ENCODE measurements at regions not wholly inside any gene's neighbourhood (a gene's known extent, or its start where the extent isn't known, plus 50 kb on each side); places are given as distances from the start of the nearest gene placed in this dataset.
"Not testable (repeated sequence)": the region's sequence is repeated elsewhere in the genome, so short reads cannot be mapped to it uniquely, and the experiment has no call there.

DNA sequence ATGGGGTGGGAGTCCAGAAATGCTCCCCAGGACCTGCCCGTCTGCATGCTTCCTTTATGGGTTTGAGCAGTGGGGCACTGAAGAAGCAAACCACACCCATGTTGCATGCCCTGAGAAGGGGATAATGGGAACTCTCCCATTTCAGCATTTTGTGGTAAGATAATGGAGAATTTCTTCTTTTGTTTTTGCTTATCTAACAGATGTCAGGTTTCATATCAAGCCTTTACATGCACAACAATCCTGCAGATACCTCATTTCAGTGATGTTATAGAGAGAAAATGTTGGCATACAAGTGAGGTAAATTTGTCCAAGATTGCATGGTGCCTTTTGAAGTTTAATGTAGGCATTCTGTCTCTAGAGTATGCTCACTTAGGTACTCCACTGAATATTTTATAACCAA is 177.0 kb downstream of the ALX1 start:
- no peaks in the 10 kb centered on the region for H3K36me3 Mint-ChIP-seq (ENCODE audit: low read depth, unreplicated experiment)
- H3K27me3 Mint-ChIP-seq (ENCODE audit: unreplicated experiment) = no peaks in the 10 kb centered on the region

DNA sequence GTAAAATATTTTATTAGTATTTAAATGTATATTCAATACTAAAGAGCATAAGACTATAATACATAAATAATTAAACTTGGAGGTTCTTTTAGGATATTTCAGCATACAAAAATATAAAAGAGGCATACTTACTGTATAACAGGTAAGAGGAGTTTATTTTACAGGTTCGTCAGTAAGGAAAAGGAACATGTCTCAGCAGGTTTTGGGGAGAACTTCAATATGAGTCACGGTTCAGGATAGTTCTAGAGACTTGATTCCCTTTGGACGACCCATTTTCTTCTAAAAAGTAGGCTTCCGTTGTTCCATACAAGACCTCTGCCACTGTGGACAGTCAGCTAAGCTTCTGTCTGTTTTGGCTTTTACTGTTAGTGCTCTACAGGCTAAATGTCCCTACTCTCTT is 181.1 kb downstream of the ALX1 start:
- peaks cover 3% of the 10 kb centered on the region for H3K27me3 Mint-ChIP-seq (ENCODE audit: unreplicated experiment)
- peaks cover 9% of the 10 kb centered on the region for H3K4me1 Mint-ChIP-seq (ENCODE audit: unreplicated experiment)
- no peak overlapping the region for H3K4me3 Mint-ChIP-seq (ENCODE audit: unreplicated experiment)
- H3K9me3 Mint-ChIP-seq (ENCODE audit: unreplicated experiment) = no peaks in the 10 kb centered on the region
- H3K27ac Mint-ChIP-seq (ENCODE audit: unreplicated experiment) = no peak overlapping the region
- H3K36me3 Mint-ChIP-seq (ENCODE audit: low read depth, unreplicated experiment) = no peaks in the 10 kb centered on the region
- DNase-seq (ENCODE audit: low spot score) = no peak
- TF ChIP-seq, protein P1, sequence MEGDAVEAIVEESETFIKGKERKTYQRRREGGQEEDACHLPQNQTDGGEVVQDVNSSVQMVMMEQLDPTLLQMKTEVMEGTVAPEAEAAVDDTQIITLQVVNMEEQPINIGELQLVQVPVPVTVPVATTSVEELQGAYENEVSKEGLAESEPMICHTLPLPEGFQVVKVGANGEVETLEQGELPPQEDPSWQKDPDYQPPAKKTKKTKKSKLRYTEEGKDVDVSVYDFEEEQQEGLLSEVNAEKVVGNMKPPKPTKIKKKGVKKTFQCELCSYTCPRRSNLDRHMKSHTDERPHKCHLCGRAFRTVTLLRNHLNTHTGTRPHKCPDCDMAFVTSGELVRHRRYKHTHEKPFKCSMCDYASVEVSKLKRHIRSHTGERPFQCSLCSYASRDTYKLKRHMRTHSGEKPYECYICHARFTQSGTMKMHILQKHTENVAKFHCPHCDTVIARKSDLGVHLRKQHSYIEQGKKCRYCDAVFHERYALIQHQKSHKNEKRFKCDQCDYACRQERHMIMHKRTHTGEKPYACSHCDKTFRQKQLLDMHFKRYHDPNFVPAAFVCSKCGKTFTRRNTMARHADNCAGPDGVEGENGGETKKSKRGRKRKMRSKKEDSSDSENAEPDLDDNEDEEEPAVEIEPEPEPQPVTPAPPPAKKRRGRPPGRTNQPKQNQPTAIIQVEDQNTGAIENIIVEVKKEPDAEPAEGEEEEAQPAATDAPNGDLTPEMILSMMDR (IDR thresholded peaks at IDR 0.05; ENCODE audit: unreplicated experiment) = no peak

More for the DNA sequence above, 177.0 kb downstream of the ALX1 start:
- no peak overlapping the region for H3K27ac Mint-ChIP-seq (ENCODE audit: unreplicated experiment)
- H3K4me1 Mint-ChIP-seq (ENCODE audit: unreplicated experiment) = no peaks in the 10 kb centered on the region
- no peak for DNase-seq (ENCODE audit: low spot score)
- H3K4me3 Mint-ChIP-seq (ENCODE audit: unreplicated experiment) = no peak overlapping the region
- TF ChIP-seq, protein P1 (IDR thresholded peaks at IDR 0.05; ENCODE audit: unreplicated experiment) = no peak
- H3K9me3 Mint-ChIP-seq (ENCODE audit: unreplicated experiment) = no peaks in the 10 kb centered on the region

DNA sequence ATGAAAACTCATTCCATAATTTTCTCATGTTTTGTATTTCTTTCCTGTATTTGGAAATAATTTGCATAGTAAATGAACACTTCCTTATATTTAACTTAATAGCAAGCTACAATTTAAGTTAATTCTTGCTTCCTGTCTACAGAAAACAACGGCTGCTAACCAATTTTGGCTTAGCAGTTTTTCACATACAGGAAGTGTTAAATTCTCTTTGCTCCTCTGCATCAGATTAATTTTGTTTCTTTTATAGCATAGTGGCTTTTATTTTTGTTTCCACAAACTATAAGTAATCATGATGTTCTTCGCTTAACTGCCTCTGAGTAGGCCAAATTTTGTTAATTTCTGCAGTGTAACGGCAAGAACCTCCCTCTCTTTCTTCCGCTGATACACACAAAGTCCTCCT is 182.9 kb downstream of the ALX1 start:
- Mint-ChIP-seq H3K27me3 (ENCODE audit: unreplicated experiment) (peaks cover 3% of the 10 kb centered on the region), H3K36me3 (ENCODE audit: low read depth, unreplicated experiment) (no peaks in the 10 kb centered on the region), H3K4me3 (ENCODE audit: unreplicated experiment) (no peak overlapping the region), H3K27ac (ENCODE audit: unreplicated experiment) (no peak overlapping the region), H3K9me3 (ENCODE audit: unreplicated experiment) (no peaks in the 10 kb centered on the region), H3K4me1 (ENCODE audit: unreplicated experiment) (peaks cover 9% of the 10 kb centered on the region)
- no peak for DNase-seq (ENCODE audit: low spot score)
- TF ChIP-seq, protein P1 (IDR thresholded peaks at IDR 0.05; ENCODE audit: unreplicated experiment) = no peak

DNA sequence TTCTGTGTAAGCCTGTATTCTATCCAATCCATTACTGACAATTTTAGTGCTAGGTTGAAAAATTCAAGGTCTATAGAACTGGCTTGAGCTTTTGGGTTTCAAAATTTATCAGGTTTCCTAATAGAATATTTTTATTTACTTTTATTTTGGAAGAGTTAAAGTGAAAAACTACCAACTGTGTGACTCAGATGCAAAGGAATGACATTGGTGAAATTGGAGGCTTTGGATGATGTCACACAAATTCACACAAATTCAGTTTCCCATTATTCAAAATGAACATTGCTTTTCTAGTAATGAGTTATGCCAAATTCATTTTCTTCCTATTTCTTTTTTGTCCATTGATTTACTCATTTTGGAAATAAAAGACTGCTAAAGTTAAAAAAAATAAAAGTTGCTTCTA is 186.9 kb downstream of the ALX1 start:
- H3K4me1 Mint-ChIP-seq (ENCODE audit: unreplicated experiment) = peaks cover 33% of the 10 kb centered on the region
- no peak overlapping the region for H3K4me3 Mint-ChIP-seq (ENCODE audit: unreplicated experiment)
- no peak for DNase-seq (ENCODE audit: low spot score)
- H3K27ac Mint-ChIP-seq (ENCODE audit: unreplicated experiment) = no peak overlapping the region
- H3K27me3 Mint-ChIP-seq (ENCODE audit: unreplicated experiment) = peaks cover 3% of the 10 kb centered on the region
- H3K9me3 Mint-ChIP-seq (ENCODE audit: unreplicated experiment) = no peaks in the 10 kb centered on the region
- H3K36me3 Mint-ChIP-seq (ENCODE audit: low read depth, unreplicated experiment) = no peaks in the 10 kb centered on the region
- TF ChIP-seq, protein P1 (IDR thresholded peaks at IDR 0.05; ENCODE audit: unreplicated experiment) = no peak

DNA sequence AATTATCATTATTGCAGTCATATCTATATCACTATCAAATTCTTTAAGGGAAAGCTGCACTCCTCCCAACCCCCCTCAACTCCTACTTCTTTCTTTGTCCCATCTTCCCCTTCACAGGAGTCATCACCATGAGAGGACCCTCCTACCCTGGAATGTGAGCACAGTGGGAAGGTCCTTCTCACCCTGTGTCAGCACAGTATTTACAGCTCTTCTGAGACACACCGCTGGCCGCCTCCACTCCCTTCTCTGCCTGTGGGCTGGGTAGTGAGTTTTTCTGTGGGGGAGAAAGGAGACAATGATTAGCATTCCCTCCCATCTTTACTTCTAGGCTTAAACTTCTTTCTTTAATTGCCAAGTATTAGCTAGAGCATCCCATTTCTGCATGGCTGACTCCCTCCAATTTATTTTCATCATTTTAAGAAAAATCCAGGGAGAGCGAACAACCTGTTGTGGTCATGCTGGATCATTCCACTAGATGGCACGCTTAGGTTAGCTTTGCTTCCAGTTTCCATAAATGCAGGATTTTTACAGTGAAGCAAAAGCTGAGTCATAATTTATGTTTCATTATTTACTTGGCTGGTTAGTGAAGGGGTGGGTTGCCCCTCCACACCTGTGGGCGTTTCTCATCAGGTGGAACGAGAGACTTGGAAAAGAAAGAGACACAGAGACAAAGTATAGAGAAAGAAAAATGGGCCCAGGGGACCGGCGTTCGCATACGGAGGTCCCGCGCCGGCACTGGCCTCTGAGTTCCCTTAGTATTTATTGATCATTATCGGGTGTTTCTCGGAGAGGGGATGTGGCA is 188.5 kb downstream of the ALX1 start:
- no peaks in the 10 kb centered on the region for H3K36me3 Mint-ChIP-seq (ENCODE audit: low read depth, unreplicated experiment)
- peak overlapping the region; percentile 78 for H3K4me3 Mint-ChIP-seq (ENCODE audit: unreplicated experiment)
- peak overlapping the region; percentile 92 for H3K27ac Mint-ChIP-seq (ENCODE audit: unreplicated experiment)
- H3K9me3 Mint-ChIP-seq (ENCODE audit: unreplicated experiment) = no peaks in the 10 kb centered on the region
- DNase-seq (ENCODE audit: low spot score) = peak; percentile 60
- H3K27me3 Mint-ChIP-seq (ENCODE audit: unreplicated experiment) = peaks cover 3% of the 10 kb centered on the region
- peaks cover 32% of the 10 kb centered on the region for H3K4me1 Mint-ChIP-seq (ENCODE audit: unreplicated experiment)
- TF ChIP-seq, protein P1 (IDR thresholded peaks at IDR 0.05; ENCODE audit: unreplicated experiment) = peak; percentile 76

DNA sequence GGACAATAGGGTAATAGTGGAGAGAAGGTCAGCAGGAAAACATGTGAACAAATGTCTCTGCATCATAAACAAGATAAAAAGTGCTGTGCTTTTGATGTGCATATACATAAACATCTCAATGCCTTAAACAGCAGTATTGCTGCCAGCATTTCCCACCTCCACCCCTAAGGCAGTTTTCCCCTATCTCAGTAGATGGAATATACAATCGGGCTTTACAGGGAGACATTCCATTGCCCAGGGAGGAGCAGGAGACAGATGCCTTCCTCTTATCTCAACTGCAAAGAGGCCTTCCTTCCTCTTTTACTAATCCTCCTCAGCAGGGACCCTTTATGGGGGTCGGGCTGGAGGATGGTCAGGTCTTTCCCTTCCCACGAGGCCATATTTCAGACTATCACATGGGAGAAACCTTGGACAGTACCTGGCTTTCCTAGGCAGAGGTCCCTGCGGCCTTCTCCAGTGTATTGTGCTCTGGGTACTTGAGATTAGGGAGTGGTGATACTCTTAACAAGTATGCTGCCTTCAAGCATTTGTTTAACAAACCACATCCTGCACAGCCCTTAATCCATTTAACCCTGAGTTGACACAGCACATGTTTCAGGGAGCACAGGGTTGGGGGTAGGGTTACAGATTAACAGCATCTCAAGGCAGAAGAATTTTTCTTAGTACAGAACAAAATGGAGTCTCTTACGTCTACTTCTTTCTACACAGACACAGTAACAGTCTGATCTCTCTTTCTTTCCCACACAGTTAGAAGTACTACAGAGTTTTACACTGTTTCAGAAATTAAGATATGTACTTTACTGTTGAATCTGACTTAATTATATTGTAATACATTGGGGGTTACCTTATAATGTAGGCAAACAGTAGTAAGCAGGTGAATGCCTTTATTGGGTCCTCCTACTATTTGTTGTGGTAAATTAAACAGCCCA is 189.4 kb downstream of the ALX1 start:
- H3K27ac Mint-ChIP-seq (ENCODE audit: unreplicated experiment) = peak overlapping the region; percentile 92
- not testable (repeated sequence) for H3K36me3 Mint-ChIP-seq (ENCODE audit: low read depth, unreplicated experiment); H3K27me3 Mint-ChIP-seq (ENCODE audit: unreplicated experiment); H3K9me3 Mint-ChIP-seq (ENCODE audit: unreplicated experiment)
- H3K4me1 Mint-ChIP-seq (ENCODE audit: unreplicated experiment) = peaks cover 31% of the 10 kb centered on the region
- peak overlapping the region; percentile 78 for H3K4me3 Mint-ChIP-seq (ENCODE audit: unreplicated experiment)
- DNase-seq (ENCODE audit: low spot score) = peak; percentile 34

DNA sequence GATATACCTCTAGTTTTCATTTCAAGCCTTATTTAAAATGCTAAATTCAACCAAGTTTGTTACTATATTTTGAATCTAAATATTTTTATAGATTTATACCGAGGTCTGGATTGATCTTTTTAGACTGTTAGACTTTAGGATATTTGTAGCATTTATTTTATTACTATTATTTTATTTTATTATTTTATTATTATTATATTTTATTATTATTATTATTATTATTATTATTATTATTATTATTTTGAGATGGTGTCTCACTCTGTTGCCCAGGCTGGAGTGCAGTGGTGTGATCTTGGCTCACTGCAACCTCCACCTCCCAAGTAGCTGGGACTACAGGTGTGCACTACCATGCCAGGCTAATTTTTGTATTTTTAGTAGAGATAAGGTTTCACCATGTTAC is 195.3 kb downstream of the ALX1 start:
- not testable (repeated sequence) for H3K4me3 Mint-ChIP-seq (ENCODE audit: unreplicated experiment); H3K36me3 Mint-ChIP-seq (ENCODE audit: low read depth, unreplicated experiment); H3K27ac Mint-ChIP-seq (ENCODE audit: unreplicated experiment); H3K27me3 Mint-ChIP-seq (ENCODE audit: unreplicated experiment); H3K4me1 Mint-ChIP-seq (ENCODE audit: unreplicated experiment); H3K9me3 Mint-ChIP-seq (ENCODE audit: unreplicated experiment); DNase-seq (ENCODE audit: low spot score)
